ENCODE measurements at regions not wholly inside any gene's neighbourhood (a gene's known extent, or its start where the extent isn't known, plus 50 kb on each side); places are given as distances from the start of the nearest gene placed in this dataset.

DNA sequence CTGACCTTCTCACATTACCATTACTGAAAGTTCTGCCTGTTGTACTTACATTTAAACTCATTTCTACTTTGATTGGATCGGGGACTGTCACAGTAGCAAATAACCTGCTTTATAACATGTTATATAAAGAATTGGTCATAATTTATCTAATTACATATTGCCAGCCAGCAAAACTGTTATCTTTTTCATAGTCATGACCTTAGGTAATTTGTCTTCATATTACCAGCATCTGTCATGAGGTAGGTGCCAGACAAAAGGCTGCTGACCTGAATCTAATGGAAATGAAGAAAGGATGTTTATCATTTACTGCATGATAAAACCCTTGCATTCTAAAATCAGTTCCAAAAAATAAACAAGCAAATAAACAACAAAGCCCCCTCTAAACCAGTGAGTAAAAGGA, 89.4 kb upstream of the LRP1B start:
- TF ChIP-seq POLR2AphosphoS5 (IDR thresholded peaks at IDR 0.05) = no peak
- TF ChIP-seq, protein P1, sequence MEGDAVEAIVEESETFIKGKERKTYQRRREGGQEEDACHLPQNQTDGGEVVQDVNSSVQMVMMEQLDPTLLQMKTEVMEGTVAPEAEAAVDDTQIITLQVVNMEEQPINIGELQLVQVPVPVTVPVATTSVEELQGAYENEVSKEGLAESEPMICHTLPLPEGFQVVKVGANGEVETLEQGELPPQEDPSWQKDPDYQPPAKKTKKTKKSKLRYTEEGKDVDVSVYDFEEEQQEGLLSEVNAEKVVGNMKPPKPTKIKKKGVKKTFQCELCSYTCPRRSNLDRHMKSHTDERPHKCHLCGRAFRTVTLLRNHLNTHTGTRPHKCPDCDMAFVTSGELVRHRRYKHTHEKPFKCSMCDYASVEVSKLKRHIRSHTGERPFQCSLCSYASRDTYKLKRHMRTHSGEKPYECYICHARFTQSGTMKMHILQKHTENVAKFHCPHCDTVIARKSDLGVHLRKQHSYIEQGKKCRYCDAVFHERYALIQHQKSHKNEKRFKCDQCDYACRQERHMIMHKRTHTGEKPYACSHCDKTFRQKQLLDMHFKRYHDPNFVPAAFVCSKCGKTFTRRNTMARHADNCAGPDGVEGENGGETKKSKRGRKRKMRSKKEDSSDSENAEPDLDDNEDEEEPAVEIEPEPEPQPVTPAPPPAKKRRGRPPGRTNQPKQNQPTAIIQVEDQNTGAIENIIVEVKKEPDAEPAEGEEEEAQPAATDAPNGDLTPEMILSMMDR (IDR thresholded peaks at IDR 0.05) = no peak
- no peak for TF ChIP-seq POLR2A (IDR thresholded peaks at IDR 0.05)
- H3K27ac ChIP-seq = no peak overlapping the region

DNA sequence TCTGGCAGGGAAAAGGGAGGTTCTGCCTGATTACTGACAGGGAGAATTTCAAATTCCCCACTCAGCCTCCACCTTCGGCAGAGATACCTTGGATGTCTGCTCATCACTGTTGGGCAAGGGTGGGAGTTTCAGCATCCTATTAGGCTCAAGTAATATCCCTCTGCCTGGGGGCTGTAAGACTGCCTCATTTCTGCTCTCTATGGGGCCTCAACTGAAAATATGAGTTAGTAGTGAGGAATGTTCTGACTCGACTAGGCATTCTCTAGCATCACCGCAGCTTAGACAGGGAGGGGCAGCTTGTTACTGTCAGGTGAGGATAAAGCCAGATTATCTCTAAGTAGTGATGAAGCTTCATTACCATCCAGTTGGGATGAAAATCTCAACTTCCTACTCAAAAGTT, 87.7 kb upstream of the LRP1B start:
- H3K36me3 ChIP-seq = no peaks in the 10 kb centered on the region
- no peaks in the 10 kb centered on the region for H3K27me3 ChIP-seq
- no peak overlapping the region for H3K27ac ChIP-seq
- ATAC-seq (ENCODE audit: low FRiP score in 2 of 2) = no peak
- DNase-seq = no peak
- H3K4me3 ChIP-seq = no peak overlapping the region
- TF ChIP-seq POLR2AphosphoS5 (IDR thresholded peaks at IDR 0.05) (no peak), EP300 (IDR thresholded peaks at IDR 0.05) (no peak), POLR2A (IDR thresholded peaks at IDR 0.05) (no peak)
- TF ChIP-seq, protein P1 (IDR thresholded peaks at IDR 0.05) = no peak
- H3K4me1 ChIP-seq = no peaks in the 10 kb centered on the region
- whole genome bisulfite sequencing, 2 donors = 89 to 91% methylated on average over 3 of the region's 3 CpGs
- no peaks in the 10 kb centered on the region for H3K9me3 ChIP-seq

More for the DNA sequence above, 89.4 kb upstream of the LRP1B start:
- Histone ChIP-seq H3K4me3 (no peak overlapping the region), H3K36me3 (no peaks in the 10 kb centered on the region), H3K9me3 (no peaks in the 10 kb centered on the region), H3K4me1 (no peaks in the 10 kb centered on the region), H3K27me3 (no peaks in the 10 kb centered on the region)
- ATAC-seq (ENCODE audit: low FRiP score in 2 of 2) (no peak), DNase-seq (no peak)
- WGBS, 2 donors = 95 to 100% methylated on average over 1 of the region's 1 CpG

DNA sequence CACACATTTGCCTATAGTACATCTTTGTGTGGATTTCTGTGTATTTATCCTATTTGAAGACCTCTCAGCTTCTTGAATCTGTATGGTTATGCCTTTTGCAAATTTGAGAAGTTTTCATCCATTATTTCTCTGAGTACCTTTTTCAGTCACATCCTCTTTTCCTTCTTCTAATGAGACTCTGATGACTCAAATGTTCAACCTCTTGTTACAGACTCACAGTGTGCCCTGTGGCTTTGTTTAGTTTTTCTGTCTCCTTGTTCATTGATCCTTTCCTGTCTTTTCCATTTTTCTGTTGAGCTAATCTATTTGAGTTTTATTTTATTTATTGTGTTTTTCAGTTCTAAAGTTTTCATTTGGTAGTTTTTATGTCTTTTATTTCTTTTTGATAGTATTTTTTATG, 87.0 kb upstream of the LRP1B start:
- no peaks in the 10 kb centered on the region for H3K27me3 ChIP-seq
- no peak for TF ChIP-seq POLR2A (IDR thresholded peaks at IDR 0.05)
- TF ChIP-seq POLR2AphosphoS5 (IDR thresholded peaks at IDR 0.05) = no peak
- TF ChIP-seq, protein P1 (IDR thresholded peaks at IDR 0.05) = no peak
- no peak for TF ChIP-seq EP300 (IDR thresholded peaks at IDR 0.05)
- H3K4me3 ChIP-seq = no peak overlapping the region
- H3K9me3 ChIP-seq = no peaks in the 10 kb centered on the region
- H3K4me1 ChIP-seq = no peaks in the 10 kb centered on the region
- no peak overlapping the region for H3K27ac ChIP-seq
- no peak for ATAC-seq (ENCODE audit: low FRiP score in 2 of 2)
- no peak for DNase-seq
- no peaks in the 10 kb centered on the region for H3K36me3 ChIP-seq

DNA sequence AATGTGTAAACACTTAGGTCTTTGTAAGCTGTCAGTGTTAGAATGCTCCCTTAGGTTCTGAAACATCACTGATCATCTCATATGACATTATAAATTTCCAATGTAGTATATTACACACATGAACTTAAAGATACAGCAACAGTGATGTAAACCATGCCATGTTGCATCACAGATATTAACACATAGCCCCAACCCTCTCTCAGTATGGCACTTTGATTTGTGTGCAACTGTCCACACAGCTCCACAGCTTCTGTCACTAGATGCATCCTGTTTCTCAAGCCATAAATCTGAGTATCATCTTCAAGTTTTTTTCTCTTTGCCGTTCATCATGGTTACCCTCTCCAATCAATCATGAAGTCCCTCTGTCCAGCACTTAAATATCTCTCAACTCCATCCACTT, 69.2 kb upstream of the LRP1B start:
- no peak for ATAC-seq (ENCODE audit: low FRiP score in 2 of 2)
- Histone ChIP-seq H3K27me3 (no peaks in the 10 kb centered on the region), H3K9me3 (no peaks in the 10 kb centered on the region), H3K36me3 (no peaks in the 10 kb centered on the region), H3K4me3 (no peak overlapping the region), H3K4me1 (no peaks in the 10 kb centered on the region), H3K27ac (no peak overlapping the region)
- no peak for DNase-seq
- 69 to 83% methylated on average over 1 of the region's 1 CpG for WGBS, 2 donors
- TF ChIP-seq EP300 (IDR thresholded peaks at IDR 0.05) (no peak), POLR2AphosphoS5 (IDR thresholded peaks at IDR 0.05) (no peak), POLR2A (IDR thresholded peaks at IDR 0.05) (no peak)
- TF ChIP-seq, protein P1 (IDR thresholded peaks at IDR 0.05) = no peak

DNA sequence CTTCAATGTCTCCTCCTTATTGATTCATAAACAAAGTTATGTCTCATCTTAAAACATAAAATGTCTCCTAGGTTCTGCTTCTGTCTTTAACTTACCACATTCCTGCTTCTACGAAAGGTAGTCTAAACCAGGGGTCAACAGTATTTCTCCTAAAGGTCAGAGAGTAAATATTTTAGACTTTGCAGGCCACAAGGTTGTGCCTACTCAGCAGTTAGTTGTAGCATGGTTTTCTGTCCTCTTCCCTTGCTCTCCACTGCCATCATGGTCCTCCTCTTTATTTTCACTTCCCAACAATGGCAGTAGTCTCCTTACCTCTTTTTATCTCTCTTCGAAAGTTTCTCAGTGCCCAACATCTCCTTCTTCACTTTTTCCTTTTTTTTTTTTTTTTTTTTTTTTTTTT, 68.3 kb upstream of the LRP1B start:
- TF ChIP-seq, protein P1 (IDR thresholded peaks at IDR 0.05) = no peak
- TF ChIP-seq EP300 (IDR thresholded peaks at IDR 0.05) (no peak), POLR2AphosphoS5 (IDR thresholded peaks at IDR 0.05) (no peak), POLR2A (IDR thresholded peaks at IDR 0.05) (no peak)

More for the DNA sequence above, 68.3 kb upstream of the LRP1B start:
- H3K27ac ChIP-seq = no peak overlapping the region
- DNase-seq (no peak), ATAC-seq (ENCODE audit: low FRiP score in 2 of 2) (no peak)
- H3K4me3 ChIP-seq = no peak overlapping the region
- H3K36me3 ChIP-seq = no peaks in the 10 kb centered on the region
- H3K9me3 ChIP-seq = no peaks in the 10 kb centered on the region
- H3K27me3 ChIP-seq = no peaks in the 10 kb centered on the region
- 81 to 84% methylated on average over 2 of the region's 2 CpGs for WGBS, 2 donors
- no peaks in the 10 kb centered on the region for H3K4me1 ChIP-seq

Data from upper lobe of left lung (tissue), 6 donors.